SU-DHL-6 (cell line): ENCODE measurements at regions not wholly inside any gene's neighbourhood (a gene's known extent, or its start where the extent isn't known, plus 50 kb on each side); places are given as distances from the start of the nearest gene placed in this dataset.
"Not testable (repeated sequence)": the region's sequence is repeated elsewhere in the genome, so short reads cannot be mapped to it uniquely, and the experiment has no call there.

Source experiments
- EZH2phosphoT487 ChIP-seq: fragments of 200-600 bp; sonication (generic), shearing (Covaris generic); conservative IDR thresholded peaks from 2 replicates; pipeline ENCODE4 v1.6.1; 2018; ENCODE audit warnings: mild to moderate bottlenecking, antibody characterized with exemption, low read length, moderate library complexity, mixed read lengths
- TF ChIP-seq, protein P1 (sequence below): fragments of 200-600 bp; sonication (generic); IDR thresholded peaks from one replicate; pipeline ENCODE4 v1.5.1; 2017; ENCODE audit warnings: antibody characterized with exemption, mild to moderate bottlenecking, low read length, moderate library complexity; ENCODE audit not compliant: insufficient read depth, poor library complexity, severe bottlenecking

- TF ChIP-seq, protein P1, sequence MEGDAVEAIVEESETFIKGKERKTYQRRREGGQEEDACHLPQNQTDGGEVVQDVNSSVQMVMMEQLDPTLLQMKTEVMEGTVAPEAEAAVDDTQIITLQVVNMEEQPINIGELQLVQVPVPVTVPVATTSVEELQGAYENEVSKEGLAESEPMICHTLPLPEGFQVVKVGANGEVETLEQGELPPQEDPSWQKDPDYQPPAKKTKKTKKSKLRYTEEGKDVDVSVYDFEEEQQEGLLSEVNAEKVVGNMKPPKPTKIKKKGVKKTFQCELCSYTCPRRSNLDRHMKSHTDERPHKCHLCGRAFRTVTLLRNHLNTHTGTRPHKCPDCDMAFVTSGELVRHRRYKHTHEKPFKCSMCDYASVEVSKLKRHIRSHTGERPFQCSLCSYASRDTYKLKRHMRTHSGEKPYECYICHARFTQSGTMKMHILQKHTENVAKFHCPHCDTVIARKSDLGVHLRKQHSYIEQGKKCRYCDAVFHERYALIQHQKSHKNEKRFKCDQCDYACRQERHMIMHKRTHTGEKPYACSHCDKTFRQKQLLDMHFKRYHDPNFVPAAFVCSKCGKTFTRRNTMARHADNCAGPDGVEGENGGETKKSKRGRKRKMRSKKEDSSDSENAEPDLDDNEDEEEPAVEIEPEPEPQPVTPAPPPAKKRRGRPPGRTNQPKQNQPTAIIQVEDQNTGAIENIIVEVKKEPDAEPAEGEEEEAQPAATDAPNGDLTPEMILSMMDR, result not testable (repeated sequence)
- TF ChIP-seq EZH2phosphoT487, result not testable (repeated sequence)
These were observed 59.2 kb upstream of the CCDC180 start for GRCh38 chr9:97248252-97248651.
